ENCODE measurements at regions not wholly inside any gene's neighbourhood (a gene's known extent, or its start where the extent isn't known, plus 50 kb on each side); places are given as distances from the start of the nearest gene placed in this dataset. TPM values are rescaled to one million over a fixed set of nuclear protein-coding genes. Genes with fewer than 3 reads are reported as not detected.

DNA sequence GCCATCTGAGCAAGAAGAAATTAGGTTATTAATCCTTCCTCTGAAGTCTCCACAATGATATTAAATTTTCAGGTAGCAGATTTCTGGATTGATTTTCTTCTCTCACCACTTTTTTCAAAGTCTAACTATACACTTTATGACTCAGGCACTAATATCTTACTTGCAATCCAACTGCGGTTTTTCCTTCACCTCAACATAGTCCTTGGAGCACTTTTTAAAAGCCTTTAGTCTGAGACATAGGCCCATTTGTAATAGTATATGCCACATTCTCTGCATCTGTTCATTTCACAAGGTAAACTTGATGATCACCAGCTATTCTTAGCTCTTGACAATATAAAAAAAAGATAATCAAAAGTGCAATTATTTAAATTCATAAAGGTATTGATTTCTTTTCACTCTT, 55.9 kb upstream of the EDNRA start:
- CTCF ChIA-PET: no interaction called here
- Mint-ChIP-seq H3K9me3 (ENCODE audit: low read depth) (no peaks in the 10 kb centered on the region), H3K27ac (no peak overlapping the region), H3K4me3 (no peak overlapping the region), H3K27me3 (peaks cover 2% of the 10 kb centered on the region), H3K36me3 (ENCODE audit: low read depth) (no peaks in the 10 kb centered on the region), H3K4me1 (no peaks in the 10 kb centered on the region)
- intact Hi-C loops (cut with DNase I, micrococcal nuclease): no loop called here
- POLR2A ChIA-PET: no interaction called here
- no peak for ATAC-seq
- DNase-seq: no peak

DNA sequence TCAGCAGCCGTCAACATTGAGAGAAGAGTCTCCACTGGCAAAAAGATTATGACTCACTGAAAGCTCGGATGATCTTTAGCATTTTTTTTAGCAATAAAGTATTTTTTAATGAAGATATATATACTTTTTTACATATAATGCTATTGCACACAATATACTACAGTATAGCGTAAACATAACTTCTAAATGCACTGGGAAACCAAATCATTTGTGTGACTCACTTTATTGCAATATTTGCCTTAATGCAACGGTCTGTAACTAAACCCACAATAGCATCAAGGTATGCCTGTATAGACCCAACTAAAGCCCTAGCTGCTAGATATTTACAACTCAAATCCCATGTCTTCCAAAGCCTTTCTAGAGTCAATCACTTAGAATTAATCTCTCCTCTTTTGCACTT, 52.3 kb upstream of the EDNRA start:
- no peaks in the 10 kb centered on the region for H3K4me1 Mint-ChIP-seq
- no peak overlapping the region for H3K4me3 Mint-ChIP-seq
- intact Hi-C loops (cut with DNase I, micrococcal nuclease): no loop called here
- H3K27me3 Mint-ChIP-seq: peaks cover 2% of the 10 kb centered on the region
- no peak for ATAC-seq
- H3K9me3 Mint-ChIP-seq (ENCODE audit: low read depth): peaks cover 5% of the 10 kb centered on the region
- no peak for DNase-seq
- ChIA-PET CTCF (no interaction called here), POLR2A (no interaction called here)
- no peaks in the 10 kb centered on the region for H3K36me3 Mint-ChIP-seq (ENCODE audit: low read depth)
- H3K27ac Mint-ChIP-seq: no peak overlapping the region

DNA sequence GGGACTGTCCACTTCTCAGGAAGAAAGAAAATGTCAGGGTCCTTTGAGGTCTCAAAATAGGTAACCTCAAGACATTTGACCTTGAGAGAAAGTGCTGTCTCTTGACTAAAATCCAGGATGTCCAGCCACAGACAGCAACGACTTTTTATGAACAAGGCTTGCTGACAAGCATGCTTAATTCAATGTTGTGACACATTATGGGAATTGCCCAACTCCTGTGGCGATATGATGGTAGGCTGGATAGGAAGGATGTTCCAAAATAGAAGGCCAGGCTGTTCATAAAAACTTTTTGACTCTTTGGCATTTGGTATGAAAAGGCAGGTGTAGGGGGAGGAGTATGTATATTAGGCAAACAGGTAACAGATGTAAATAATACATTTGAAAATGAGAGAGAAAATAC, 50.8 kb upstream of the EDNRA start:
- ATAC-seq (no peak), DNase-seq (no peak)
- Mint-ChIP-seq H3K4me1 (no peaks in the 10 kb centered on the region), H3K4me3 (no peak overlapping the region), H3K27me3 (peaks cover 2% of the 10 kb centered on the region), H3K27ac (no peak overlapping the region), H3K36me3 (ENCODE audit: low read depth) (no peaks in the 10 kb centered on the region), H3K9me3 (ENCODE audit: low read depth) (peaks cover 5% of the 10 kb centered on the region)
- POLR2A ChIA-PET: no interaction called here
- intact Hi-C loops (cut with DNase I, micrococcal nuclease): no loop called here
- CTCF ChIA-PET: no interaction called here

Small RNAs in the stretch of these regions (microRNA-seq; reads per million reads assigned to microRNA genes)
- not detected for gene MIR548G (ENCODE audit: borderline replicate concordance)

All from activated CD4-positive, alpha-beta T cell treated with anti-CD3 and anti-CD28 coated beads for 36 hours (primary cell).